GM12891 (cell line): ENCODE measurements at regions not wholly inside any gene's neighbourhood (a gene's known extent, or its start where the extent isn't known, plus 50 kb on each side); places are given as distances from the start of the nearest gene placed in this dataset.

ENCODE experiments used
- POLR2AphosphoS5 ChIP-seq: IDR thresholded peaks from 2 replicates; pipeline ENCODE4 v1.6.1; 2011; ENCODE audit warnings: low read depth, low read length, control low read depth
- SPI1 ChIP-seq: IDR thresholded peaks from 2 replicates; pipeline ENCODE4 v1.6.1; 2011; ENCODE audit warnings: low read depth, low read length, control low read depth

- no peak for TF ChIP-seq SPI1
- TF ChIP-seq POLR2AphosphoS5 = no peak
These were observed 54.4 kb downstream of the PMAIP1 start for GRCh38 chr18:59954241-59954640.
